HCT116 (cell line): ENCODE measurements at regions not wholly inside any gene's neighbourhood (a gene's known extent, or its start where the extent isn't known, plus 50 kb on each side); places are given as distances from the start of the nearest gene placed in this dataset.

ENCODE experiments used
- ATAC-seq: fragments of 200-7000 bp; cut with Tn5 transposase; 2 replicates; pipeline ENCODE4 v1.9.1; 2020; ENCODE audit warnings: mild to moderate bottlenecking, moderate library complexity
- BruUV-seq: library from RNA; stranded (reverse); fragments of 400-500 nt; replicated peaks from 2 replicates; lab custom pipeline; 2021; lab: Mats Ljungman, UMichigan
- CTCF ChIA-PET: fragments of 300-600 bp; sonication (Branson Sonifier 250); formaldehyde crosslinking; loops from one replicate; lab custom pipeline; 2021; ENCODE audit warnings: antibody characterized with exemption; lab: Charles Lee
- POLR2A ChIA-PET: fragments of 300-600, 350-600 bp; sonication (Branson Sonifier 250); formaldehyde crosslinking; loops from one replicate; lab custom pipeline; 2021; ENCODE audit warnings: antibody characterized with exemption; lab: Charles Lee
- RAD21 ChIA-PET, 2 experiments: fragments of 300-600 bp; sonication (Branson Sonifier 250); formaldehyde crosslinking; loops; one replicate each; lab custom pipeline; 2023; ENCODE audit warnings: low total read pairs in 2 of 2; ENCODE audit not compliant: uncharacterized antibody in 2 of 2, unreplicated experiment in 2 of 2, low non-redundant PET in 1 of 2; lab: Charles Lee
- DNase-seq: peaks from one replicate; pipeline ENCODE4 v3.0.0-alpha.2; 2010; ENCODE audit warnings: low read depth, low spot score
- H2AFZ ChIP-seq: fragments of 200-600 bp; shearing (Covaris generic), sonication (generic); 2 replicates; pipeline ENCODE4 v1.6.1; 2017; ENCODE audit warnings: low read depth, mixed run types, mixed read lengths, antibody characterized with exemption, low read length; ENCODE audit not compliant: poor library complexity, severe bottlenecking
- H3K27ac ChIP-seq: 2 replicates; pipeline ENCODE4 v1.5.1; 2012; ENCODE audit warnings: low read depth, low read length
- H3K27me3 ChIP-seq: fragments of 200-600 bp; sonication (generic); 2 replicates; pipeline ENCODE4 v1.6.1; 2016; ENCODE audit warnings: mixed run types, low read length, mixed read lengths; ENCODE audit not compliant: insufficient read depth
- H3K36me3 ChIP-seq, 2 experiments: fragments of 200-500 bp in 1 of 2; fragments of 200-600 bp in 1 of 2; sonication (Bioruptor generic) in 1 of 2; sonication (generic) in 1 of 2; 2 replicates each; pipeline versions ENCODE4 v1.5.1 to v1.6.1; 2014 to 2016; ENCODE audit warnings: low read length in 2 of 2, inconsistent platforms in 1 of 2, mixed read lengths in 1 of 2, mixed run types in 1 of 2; ENCODE audit not compliant: insufficient read depth in 2 of 2, control insufficient read depth in 1 of 2
- H3K4me1 ChIP-seq, 2 experiments: fragments of 200-600 bp in 1 of 2; sonication (generic) in 1 of 2; 2 replicates each; pipeline versions ENCODE4 v1.5.1 to v1.6.1; 2012 to 2017; ENCODE audit warnings: low read length in 2 of 2, inconsistent platforms in 1 of 2, mild to moderate bottlenecking in 1 of 2, mixed read lengths in 1 of 2, mixed run types in 1 of 2, moderate library complexity in 1 of 2; ENCODE audit not compliant: insufficient read depth in 2 of 2, control insufficient read depth in 1 of 2
- H3K4me2 ChIP-seq: fragments of 200-600 bp; sonication (generic); 2 replicates; pipeline ENCODE4 v1.6.1; 2017; ENCODE audit warnings: mixed run types, low read length, mixed read lengths
- H3K4me3 ChIP-seq, 2 experiments: fragments of 200-600 bp in 1 of 2; sonication (generic) in 1 of 2; replicated peaks in 1 of 2; 2 replicates each; pipeline ENCODE4 v1.5.1; 2011 to 2016; ENCODE audit warnings: low read length in 2 of 2, control low read depth in 1 of 2, low read depth in 1 of 2, mild to moderate bottlenecking in 1 of 2, mixed read lengths in 1 of 2, mixed run types in 1 of 2
- H3K79me2 ChIP-seq: fragments of 200-600 bp; sonication (generic); 2 replicates; pipeline ENCODE4 v1.6.1; 2017; ENCODE audit warnings: mild to moderate bottlenecking, mixed run types, low read length, moderate library complexity, mixed read lengths; ENCODE audit not compliant: insufficient read depth
- H3K9ac ChIP-seq: fragments of 200-600 bp; sonication (generic); 2 replicates; pipeline ENCODE4 v1.6.1; 2016; ENCODE audit warnings: low read length, mixed read lengths
- H3K9me2 ChIP-seq: fragments of 200-600 bp; sonication (generic), shearing (Covaris generic); 2 replicates; pipeline ENCODE4 v1.6.1; 2017; ENCODE audit warnings: mixed run types, mild to moderate bottlenecking, moderate library complexity; ENCODE audit not compliant: insufficient read depth
- H3K9me3 ChIP-seq, 2 experiments: fragments of 200-500 bp in 1 of 2; fragments of 200-600 bp in 1 of 2; sonication (Bioruptor generic) in 1 of 2; sonication (generic) in 1 of 2; 2 replicates each; pipeline ENCODE4 v1.6.1; 2014 to 2017; ENCODE audit warnings: low read length in 2 of 2, mixed read lengths in 2 of 2, inconsistent platforms in 1 of 2, low read depth in 1 of 2, mild to moderate bottlenecking in 1 of 2, mixed run types in 1 of 2, moderate library complexity in 1 of 2; ENCODE audit not compliant: control insufficient read depth in 1 of 2, insufficient read depth in 1 of 2
- H4K20me1 ChIP-seq: fragments of 200-600 bp; sonication (generic), shearing (Covaris generic); 2 replicates; pipeline ENCODE4 v1.6.1; 2017; ENCODE audit warnings: mixed run types, mild to moderate bottlenecking, moderate library complexity; ENCODE audit not compliant: insufficient read depth
- ELF1 ChIP-seq: IDR thresholded peaks from 2 replicates; pipeline ENCODE4 v1.6.1; 2012; ENCODE audit warnings: low read depth, borderline replicate concordance
- REST ChIP-seq: IDR thresholded peaks from 2 replicates; pipeline ENCODE4 v1.6.1; 2012; ENCODE audit warnings: low read depth
- SIN3A ChIP-seq: IDR thresholded peaks from 2 replicates; pipeline ENCODE4 v1.6.1; 2012; ENCODE audit warnings: low read depth
- SP1 ChIP-seq: IDR thresholded peaks from 2 replicates; pipeline ENCODE4 v1.6.1; 2012; ENCODE audit warnings: low read depth
- ZNF274 ChIP-seq: fragments of 200-500 bp; sonication (Bioruptor generic); IDR thresholded peaks from 2 replicates; pipeline ENCODE4 v1.6.1; 2014; ENCODE audit warnings: mild to moderate bottlenecking, low read depth, low read length, inconsistent platforms
- intact Hi-C: fragments of 100-400 bp; cut with micrococcal nuclease; formaldehyde crosslinking; loops from 2 replicates; pipeline ENCODE4 v1.10.0; 2022

DNA sequence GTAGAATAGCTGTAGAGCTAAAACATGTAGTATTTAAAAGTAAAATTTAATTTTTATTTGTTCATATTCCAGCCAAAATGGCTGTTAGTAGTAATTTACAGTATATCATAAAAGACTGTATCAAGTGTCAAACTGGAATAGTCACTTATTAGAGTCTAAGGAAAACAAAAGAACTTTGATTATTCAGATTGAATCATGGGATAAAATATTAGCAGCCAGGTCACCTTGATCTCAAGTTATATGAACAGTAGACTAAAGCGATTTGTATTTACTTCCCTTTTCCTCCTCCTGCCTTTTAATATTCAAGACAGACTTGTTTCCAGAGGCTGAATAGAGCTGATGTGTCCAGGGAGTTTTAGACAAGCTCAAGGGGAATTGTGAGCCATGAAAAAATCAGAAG, 54.4 kb downstream of the PMAIP1 start:
- Histone ChIP-seq H3K4me1 (peaks cover 85 to 98% of the 10 kb centered on the region in 2 experiments), H3K9me3 (no peaks in the 10 kb centered on the region), H3K27me3 (no peaks in the 10 kb centered on the region), H3K9ac (peak overlapping the region; percentile 35), H3K79me2 (no peaks in the 10 kb centered on the region), H3K4me2 (peak overlapping the region; percentile 68), H3K27ac (peak overlapping the region; percentile 80), H3K36me3 (no peaks in the 10 kb centered on the region), H2AFZ (no peak overlapping the region), H3K9me2 (no peaks in the 10 kb centered on the region), H3K4me3 (peak overlapping the region in 1 of 2 experiments; percentile 25; a peak in 2 of 4 replicates), H4K20me1 (no peaks in the 10 kb centered on the region)
- TF ChIP-seq SIN3A: no peak
- TF ChIP-seq ELF1: no peak
- TF ChIP-seq REST: no peak
- no peak for TF ChIP-seq ZNF274
- no peak for TF ChIP-seq SP1
- POLR2A ChIA-PET: interaction anchor here (1.1 to 3.4 kb wide), 4 partner anchors 11 to 113 kb away, joined by 3 to 36 read pairs (median 12); partner anchors contain the start of gene PMAIP1
- RAD21 ChIA-PET: interaction anchor here in 1 of 2 experiments (1.1 kb wide), 1 partner anchor 31 kb away, joined by 3 read pairs; no protein-coding TSS in a partner anchor
- ATAC-seq (no peak), DNase-seq (no peak)
- CTCF ChIA-PET: interaction anchor here (1.1 to 1.9 kb wide), 3 partner anchors 31 to 36 kb away, joined by 3 to 4 read pairs (median 4); no protein-coding TSS in a partner anchor
- BruUV-seq: no TSS peak
- intact Hi-C loops: no loop called here
